ENCODE measurements at regions not wholly inside any gene's neighbourhood (a gene's known extent, or its start where the extent isn't known, plus 50 kb on each side); places are given as distances from the start of the nearest gene placed in this dataset.
A peak's percentile ranks its signal among the peaks of the same experiment; 100 is the strongest.

DNA sequence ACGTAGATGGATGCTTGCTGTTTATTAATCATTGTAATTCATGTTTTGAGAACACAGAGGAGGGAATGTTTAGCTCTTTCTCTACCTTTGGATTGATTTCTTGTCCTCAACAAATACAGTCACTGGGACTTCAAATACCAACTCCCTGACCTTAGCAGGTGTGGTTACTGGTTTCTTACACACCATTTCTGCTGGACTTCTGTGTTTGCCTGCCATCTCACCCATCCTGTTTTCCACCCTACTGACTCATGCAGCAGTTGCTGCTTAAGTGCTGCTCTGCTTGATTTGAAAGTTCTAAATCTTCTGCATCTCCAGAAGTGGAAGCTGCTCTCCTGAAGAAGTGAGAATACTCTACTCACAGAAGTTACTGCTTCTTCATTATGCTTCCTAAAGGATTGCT is 170.3 kb downstream of the ZPLD1 start:
- DNase-seq: no peak

DNA sequence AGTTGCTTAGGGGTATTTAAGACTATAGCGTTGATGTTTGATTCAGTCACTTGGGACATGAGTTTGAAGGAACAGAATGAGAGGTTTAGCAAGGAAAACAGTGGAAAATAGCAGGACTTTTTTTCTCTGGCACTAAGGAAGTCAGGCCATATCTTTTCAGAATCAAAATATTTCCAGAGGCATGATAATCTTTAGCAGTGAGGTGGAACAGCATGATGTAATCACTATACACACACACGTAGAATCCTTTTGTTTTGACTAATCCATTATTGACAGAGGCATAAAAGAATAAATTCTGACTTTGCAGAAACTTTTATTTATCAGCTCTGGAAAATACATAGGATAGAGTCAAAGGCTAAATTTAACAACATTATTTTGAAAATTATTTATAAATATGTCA is 174.1 kb downstream of the ZPLD1 start:
- no peak for DNase-seq

DNA sequence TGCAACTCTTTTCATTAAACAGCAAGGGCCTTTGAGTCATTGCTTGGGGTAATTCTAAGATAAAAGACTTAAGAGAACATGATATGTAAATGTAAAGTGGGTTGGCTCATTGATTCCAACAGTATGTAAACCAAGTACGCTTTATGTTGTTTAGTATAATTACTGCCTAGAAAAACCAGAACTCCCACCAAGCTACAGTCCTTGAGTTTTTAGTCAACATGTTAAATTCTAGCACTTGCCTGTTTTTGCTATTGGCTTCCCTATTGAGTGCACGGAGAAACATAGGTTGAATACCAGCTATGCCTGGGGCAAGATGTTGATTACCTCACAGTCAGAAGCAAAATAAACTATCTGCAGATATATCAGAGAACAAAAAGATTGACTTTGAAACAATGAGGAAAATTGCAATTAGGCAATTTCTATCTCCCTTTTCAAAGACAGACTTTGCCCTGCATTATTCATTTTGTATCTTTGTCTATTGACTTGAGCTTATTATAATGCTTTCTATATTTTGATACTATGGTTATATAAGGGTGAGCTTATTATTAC is 179.3 kb downstream of the ZPLD1 start:
- DNase-seq: no peak

DNA sequence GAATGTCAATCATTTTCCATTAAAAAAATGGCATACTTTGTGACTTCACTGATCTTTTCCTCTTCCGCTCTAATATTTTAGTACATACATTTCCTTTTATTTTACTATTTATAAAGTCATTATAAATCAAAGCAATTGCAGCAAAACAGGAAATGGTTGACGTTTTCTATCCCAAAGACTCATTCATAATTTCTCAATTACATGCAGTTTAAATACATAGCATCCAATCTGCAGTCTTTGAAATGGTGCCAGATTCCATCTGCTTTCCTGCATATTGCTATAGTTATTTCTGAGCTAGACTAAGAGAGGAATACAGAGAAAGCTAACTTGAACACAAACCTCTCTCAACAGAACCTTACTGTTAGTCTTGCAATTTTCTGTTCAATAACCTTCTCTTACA is 179.8 kb downstream of the ZPLD1 start:
- no peak for DNase-seq

DNA sequence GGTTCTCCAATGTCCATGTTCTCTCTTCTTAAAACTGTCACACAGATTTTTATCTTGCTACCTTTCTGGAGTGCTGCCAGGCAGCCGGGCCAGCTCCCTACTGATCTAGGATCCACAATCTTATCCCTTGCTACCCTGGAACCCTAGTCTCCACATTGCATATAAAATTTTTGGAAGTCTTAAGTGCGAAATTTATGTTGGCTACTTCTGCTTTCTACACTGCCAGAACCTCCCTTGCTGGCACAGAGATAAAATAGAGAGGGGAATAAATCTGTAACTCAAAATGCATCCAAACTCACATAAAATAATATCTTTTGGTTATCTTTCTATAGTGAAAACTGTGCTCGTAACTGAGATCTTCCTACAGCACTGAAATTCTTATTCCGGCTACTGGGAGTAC is 182.6 kb downstream of the ZPLD1 start:
- no peak for DNase-seq

DNA sequence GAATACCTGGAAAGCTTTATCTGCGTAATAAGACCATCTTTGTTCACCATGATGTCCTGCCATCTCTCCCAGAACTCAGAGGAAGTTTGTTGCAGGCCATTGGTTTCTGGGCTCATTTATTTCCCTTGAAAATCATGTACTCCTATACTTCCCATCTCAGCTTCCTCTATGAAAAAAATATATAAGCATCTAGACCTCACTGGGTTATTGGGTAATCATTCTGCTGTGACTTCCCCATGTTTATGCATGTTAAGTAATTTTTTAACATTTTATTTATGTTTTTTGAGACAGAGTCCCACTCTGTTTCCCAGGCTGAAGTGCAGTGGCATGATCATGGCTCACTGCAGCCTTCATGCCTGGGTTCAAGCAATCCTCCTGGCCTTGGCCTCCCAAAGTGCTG is 184.5 kb downstream of the ZPLD1 start:
- no peak for DNase-seq

DNA sequence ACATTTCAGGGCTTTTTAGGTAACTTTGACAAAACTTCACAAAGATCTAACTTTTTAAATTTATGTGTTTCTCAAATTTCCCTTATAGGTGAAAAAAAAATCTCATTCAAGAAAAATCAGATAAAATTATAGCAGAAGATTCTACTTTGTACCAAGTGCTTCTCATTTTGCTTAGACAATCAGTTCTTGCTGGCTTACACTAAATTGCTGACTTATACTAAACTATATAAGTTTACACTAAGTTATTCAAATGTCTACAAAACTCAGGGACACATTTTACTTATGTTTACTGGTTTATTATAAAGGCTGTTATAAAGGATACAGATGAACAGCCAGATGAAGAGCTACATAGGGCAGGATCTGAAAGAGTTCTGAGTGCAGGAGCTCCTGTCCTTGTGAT is 195.1 kb downstream of the ZPLD1 start:
- no peak for DNase-seq

DNA sequence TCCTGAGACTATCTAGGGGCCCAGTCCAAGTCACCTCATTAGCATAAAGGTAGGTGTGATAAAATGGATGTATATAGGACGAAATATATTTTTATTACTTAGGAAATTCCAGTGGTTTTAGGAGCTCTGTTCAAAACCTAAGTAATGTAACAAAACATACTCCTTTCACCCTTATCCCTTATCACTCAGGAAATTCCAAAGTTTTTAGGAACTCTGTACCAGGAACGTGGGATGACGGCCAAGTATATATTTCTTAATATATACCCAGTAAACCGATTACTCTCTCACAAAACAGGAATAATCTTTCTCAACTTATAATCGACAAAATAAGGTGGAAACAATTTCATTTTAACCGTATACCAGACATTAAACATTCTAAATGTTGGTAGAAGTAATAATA is 195.7 kb downstream of the ZPLD1 start:
- DNase-seq: no peak

DNA sequence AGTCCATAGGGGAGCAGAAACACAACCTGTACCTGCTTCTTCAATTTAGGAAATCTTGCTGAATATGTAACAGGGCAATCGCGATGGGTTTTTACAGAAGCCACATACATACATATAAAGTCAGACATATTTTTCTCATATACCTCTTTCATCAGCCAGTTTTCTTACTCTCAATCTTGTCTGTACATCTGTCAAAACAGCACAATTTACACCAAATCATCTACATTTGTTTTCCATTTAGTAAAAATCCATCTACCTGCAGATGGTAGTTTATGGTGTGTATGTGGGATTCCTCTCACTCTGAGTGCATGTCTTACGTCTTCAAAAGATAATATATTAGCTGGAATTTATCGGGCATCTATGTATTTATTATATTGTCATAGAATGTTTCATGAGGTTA is 208.7 kb downstream of the ZPLD1 start:
- no peak for DNase-seq

DNA sequence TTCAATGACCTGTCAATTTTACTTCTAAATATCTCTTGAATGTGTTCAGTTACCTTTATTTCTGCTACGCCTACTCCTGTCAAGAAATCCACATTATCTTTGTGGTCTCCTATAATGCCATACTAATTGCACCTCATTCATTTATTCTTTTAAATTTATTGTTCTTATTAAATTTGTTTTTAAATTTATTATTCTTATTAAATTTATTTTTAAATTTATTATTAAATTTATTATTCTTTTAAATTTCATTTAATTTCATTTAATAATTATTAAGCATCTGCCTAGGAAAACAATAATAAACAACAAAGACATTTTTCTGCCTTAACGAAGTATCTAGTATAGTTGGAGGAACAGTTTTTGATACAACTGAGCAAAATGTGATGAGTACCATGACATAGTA is 211.7 kb downstream of the ZPLD1 start:
- no peak for DNase-seq

DNA sequence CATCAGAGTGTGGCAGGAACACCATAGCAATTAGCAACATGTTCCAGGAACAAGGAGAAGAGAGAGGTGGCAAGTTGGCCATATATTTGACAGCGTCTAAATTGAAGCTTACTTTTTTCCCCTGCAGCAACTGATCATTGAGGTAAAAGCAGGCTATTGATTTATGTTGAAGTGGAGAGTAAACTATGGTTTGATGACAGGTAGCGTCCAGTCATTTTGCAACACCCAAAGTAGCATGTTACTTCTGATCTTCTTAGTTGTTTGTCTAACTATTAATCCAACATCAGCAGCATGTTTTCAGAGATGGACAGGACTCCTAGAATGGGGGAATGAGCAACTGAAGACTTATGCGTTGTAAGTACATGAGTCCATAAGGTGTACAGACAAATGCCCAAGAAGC is 225.8 kb downstream of the ZPLD1 start:
- no peak for DNase-seq

DNA sequence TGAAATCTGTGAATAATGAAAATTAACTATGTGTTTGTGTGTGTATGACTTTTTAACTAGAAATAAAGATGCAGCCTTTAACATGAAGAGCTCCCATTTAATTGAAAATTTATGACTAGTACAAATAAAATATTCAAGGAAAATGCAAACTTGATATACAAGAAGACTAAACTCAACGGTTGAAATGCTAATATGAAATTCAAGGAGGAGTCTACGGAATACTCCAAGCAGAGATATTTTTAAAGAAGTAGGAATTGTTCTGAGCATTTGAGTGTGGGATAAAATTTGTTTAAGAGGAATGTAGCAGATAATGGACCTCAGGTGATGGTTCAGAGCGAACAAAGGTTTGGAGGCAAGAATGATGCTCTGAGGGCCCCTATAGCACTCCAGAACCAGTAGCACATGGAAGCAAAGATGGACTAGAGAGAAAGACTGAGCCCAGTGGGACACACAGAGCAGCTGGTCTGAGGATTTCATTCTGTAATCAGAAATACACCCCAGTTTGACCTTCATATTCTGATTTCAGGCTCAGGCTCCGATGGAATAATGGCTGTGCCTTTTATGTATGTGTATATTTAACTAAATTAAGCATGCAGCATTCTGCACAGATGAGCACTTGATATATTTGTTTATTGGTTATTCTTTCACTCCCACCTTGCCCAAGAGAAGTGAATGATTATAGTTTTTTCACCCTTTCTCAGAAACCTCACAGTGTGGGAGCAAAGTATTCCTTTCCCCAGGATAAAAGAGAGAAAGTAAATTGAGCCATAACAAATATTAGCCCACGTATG is 227.1 kb downstream of the ZPLD1 start:
- no peak for DNase-seq

DNA sequence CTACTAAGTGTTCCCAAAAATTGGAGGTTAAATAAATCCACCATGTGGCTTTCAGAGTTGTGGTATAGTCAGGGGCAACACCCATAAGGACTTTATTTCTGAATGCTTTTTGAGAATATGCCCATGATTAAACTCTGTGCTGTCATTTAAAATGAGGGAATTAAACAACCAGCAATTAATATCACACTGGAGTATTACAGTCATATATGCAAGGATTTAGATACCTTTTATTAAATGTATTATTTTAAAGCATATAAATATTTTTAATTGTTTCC is 227.6 kb downstream of the ZPLD1 start:
- DNase-seq: no peak

DNA sequence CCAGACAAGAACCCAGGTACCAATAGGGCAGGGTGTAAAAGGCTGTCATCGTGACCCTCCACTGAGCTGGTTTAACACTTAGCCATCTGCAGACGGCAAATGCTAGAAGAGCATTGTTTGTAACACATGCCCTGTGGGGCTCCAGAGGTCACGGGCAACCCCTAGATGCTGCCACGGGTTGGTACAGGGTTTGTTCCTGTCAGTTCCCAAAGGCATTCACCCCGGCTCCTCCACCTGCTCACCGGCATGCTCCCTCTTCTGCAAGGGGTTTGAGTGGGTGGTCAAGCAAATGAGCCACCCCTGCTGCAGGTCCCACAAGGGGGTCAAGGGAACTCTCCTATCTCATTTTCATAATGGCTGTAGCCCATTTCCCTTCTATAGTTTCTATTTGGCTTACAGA is 229.3 kb downstream of the ZPLD1 start:
- no peak for DNase-seq

DNA sequence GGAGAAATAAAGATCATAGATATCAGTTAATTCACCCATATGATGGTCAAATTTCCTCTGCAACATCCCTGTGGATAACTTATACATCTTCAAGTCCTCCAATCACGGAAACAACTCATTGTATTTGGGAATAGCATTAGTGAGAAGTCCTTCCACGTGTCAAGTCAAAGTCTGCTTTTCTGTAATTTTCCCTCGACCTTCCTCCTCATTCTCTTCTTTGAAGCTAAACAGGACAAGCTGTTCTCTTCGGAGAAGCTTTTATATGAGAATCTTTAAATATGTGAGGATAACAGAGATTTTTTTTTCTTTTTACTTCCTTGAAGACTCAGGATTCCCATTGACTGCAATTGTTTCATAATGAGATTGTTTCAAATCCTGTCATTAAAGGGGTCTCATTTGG is 230.4 kb downstream of the ZPLD1 start:
- no peak for DNase-seq

DNA sequence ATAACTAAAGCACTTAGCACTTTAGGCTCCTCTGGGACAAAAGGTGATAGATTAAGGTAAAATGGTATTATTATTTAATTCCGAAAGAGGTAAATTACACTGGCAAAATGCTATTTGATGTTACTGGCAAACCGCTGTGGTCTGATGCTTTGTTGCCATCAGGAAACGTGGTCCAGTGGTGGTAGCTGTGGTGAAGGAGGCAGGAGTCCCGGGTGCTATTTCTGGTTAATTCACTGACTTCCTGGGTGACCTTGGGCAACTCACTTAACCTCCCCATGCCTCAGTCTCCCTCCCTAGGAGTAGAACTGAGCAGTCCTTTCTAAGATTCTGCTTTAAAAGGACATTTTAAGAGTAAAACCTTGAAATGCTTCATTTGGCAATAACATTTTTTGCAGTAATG is 233.4 kb downstream of the ZPLD1 start:
- DNase-seq: no peak

DNA sequence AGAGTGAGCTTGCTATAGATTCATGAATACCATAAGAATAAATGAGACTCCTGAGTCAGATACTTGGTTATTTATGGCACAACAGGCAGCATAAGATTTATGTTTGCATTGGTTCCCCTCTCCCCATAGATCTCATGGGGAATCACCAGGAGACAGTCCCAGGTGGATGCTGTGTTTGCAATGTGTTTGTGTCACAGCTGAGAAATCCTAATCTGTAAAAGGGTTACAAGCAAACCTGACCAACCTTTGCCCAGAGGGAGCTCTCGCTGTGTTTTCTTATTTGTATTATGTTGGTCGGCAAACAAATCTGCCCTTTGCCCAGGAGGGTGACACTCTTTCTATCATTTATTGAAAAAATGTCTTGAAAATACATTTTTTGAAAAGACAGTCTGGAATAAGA is 236.2 kb downstream of the ZPLD1 start:
- DNase-seq: no peak

DNA sequence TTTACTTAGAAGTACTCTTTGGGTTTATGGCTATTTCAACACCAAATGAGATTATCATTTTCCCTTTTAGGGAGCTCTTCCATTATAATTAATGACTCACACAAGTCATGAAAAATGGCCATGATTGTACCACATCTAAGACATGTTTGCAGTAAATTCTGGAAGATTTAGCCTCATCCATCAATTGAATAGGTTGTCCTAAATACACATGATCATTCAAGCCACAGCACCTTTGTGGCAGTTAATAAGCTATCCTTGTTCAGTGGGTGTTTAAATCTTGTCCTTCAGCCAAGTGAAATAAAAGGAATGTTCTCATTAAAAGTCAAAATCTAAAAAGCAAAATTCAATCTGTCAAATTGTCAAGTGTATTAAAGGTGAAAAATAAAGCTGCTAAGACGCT is 237.5 kb downstream of the ZPLD1 start:
- no peak for DNase-seq

DNA sequence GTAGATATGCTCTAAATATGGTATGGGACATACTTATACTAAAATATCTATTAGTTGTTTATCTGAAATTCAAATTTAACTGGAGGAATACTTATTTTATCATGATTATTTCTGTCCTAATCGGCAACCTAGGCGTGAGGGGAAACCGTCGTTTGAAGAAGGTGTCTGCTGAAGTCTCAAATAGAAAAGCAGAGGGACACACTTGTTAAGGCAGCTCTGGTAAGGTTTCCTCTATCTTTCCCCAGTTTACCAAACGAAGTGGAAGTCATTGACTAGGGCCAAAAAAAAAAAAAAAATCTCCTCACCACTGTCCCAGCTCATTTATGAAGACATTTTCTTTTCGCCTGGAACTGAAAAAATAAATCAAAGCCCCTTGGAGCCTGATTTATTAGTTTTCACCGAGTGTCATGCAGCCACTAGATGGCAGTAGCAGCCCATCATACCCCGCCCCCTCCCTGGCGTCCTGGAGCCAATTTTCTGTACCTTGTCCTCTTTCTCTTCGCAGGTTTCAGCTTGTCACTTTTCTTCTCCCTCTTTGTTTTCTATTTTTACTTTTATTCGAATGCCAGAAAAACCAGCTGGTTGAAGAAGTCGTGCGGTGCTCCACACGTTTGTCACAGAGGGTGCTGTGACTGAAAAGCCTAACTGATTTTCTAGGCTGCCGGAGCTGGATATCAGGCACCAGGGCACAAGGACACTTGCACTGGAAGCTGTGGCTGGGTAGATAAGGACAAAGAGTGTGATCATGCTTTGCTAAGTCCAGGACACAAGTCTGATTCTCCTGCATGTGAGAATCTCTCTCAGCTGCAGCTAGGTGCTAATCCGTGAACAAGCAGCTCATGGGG is 238.7 kb downstream of the ZPLD1 start:
- peak; percentile 1 for DNase-seq

DNA sequence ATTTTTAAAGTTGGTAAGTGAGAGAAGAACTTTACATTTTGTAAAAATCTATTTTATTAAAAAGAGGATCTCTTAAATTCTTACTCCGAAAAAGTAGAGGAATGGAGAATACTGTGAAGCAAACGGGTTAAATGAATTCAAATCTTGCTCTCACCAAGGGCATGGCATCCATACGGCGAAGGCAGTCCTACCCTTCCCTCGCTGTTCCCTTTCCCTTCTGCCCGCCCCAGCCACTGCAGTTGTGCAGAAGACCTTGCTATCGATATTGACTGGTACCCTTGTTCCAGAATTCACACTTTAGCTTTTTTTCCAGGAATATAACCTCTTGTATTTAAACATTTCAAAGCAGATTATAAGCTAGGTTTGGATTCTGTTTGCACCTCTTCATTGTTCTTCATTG is 239.5 kb downstream of the ZPLD1 start:
- DNase-seq: no peak

DNA sequence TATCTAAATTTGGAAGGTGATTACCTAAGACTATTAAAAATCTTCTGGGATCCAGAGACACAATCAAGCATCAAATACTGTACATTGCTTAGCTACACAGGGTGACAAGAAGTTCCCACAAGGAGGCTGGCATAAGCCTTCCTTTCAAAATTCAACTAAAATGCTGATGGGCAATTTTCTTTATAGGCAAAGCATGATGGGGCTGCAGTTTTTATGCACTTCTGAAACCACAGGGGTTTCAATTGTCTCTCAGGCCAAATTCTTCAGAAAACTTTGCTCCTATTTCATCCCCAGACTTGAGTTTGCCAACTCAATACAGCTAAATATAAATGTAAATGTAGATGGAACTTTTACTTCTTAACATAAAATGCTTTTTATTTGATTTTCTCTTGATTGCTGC is 241.6 kb downstream of the ZPLD1 start:
- no peak for DNase-seq

DNA sequence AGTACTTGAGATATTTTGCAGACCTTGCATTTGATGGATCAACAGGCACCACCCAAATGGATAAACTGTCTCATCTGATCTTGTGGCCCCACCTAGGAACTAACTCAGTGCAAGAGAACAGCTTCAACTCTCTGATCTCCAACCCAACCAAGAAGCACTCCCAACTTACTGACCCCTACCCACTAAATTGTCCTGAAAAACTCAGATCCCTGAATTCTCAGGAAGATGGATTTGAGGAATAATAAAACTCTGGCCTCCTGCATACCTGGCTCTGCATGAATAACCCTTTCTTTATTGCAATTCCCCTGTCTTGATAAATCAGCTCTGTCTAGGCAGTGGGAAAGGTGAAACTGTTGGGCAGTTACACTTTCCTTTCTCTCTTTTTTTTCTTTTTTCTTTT is 247.9 kb downstream of the ZPLD1 start:
- no peak for DNase-seq

DNA sequence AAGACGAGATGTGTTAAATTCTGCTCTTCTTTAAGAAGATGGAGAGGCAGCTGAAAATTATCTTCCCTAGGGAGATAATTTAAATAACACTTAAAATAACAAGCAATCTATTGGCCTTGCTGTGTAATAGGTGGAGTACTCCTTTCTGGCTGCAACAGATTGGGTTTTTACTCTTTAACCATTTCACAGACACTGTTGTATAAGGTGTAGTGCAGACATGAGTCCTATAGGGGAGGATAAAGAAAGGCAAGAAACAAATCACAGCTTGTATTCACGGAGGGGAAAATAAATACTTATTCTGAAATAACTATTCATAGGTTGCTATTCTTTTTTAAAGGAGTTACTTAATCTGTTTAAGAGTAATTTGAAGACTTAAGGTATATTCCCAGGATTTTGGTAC is 252.0 kb downstream of the ZPLD1 start:
- no peak for DNase-seq

DNA sequence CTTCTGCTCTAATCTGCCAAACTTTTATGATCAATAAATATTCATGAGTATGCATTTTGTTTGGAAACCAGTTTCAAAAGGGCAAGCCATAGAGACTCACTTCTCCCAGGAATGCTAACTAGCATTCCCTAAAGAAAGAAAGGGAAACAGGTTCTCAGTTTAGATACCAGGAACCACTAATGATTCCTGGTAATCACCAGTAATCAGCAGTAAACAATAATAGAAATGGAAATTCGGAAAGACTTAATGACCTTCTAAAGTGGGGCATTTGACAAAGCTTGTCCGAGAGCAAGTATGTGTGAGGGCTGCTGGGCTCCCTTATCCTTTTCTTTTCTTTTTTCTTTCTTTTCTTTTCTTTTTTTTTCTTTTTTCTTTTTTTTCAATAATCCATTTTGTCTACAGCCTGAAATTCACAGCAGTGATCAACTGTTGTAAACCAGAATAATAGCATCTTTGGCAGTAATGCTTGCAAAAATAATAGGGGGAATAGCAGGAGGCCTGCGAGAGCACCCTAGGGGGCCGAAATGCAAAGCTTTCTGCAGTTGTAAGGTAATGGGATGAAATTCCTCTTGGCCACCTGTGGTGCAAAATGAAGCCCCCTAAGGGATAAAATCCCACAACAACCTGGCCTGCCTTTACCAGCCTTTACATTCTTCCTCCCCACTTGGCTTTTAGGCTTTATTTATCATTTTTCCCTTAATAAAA is 253.2 kb downstream of the ZPLD1 start:
- DNase-seq: no peak
